CD4-positive, alpha-beta T cell treated with Interleukin-6 for 4 hours (primary cell): ENCODE measurements at regions not wholly inside any gene's neighbourhood (a gene's known extent, or its start where the extent isn't known, plus 50 kb on each side); places are given as distances from the start of the nearest gene placed in this dataset.
"Not testable (repeated sequence)": the region's sequence is repeated elsewhere in the genome, so short reads cannot be mapped to it uniquely, and the experiment has no call there.

Experiments
- DNase-seq: peaks from one replicate; pipeline ENCODE4 v3.0.0-alpha.2; 2020; ENCODE audit warnings: mixed read lengths

DNA sequence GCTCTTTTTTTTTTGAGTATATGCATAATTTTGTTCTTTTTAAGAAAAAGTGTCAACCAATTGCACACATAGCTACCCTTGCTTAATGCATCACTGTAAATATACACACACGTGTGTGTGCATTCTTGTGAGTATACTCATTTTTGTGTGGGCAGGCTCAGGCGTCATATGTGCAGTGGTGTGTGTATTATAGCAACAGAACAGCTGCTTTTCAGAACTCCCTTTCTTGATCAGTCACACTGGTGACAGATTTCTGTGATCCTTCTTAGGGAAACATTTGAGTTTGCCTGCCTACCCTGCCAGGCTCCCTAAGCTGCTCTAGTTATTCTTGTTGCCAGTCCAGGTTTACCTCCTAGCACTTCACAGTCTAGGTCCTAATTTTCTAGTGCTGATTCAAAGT is 287.0 kb upstream of the SEMA6A start:
- no peak for DNase-seq

- no peak for DNase-seq
Measured at GRCh38 chr5:116861097-116861496, 286.5 kb upstream of the SEMA6A start.

- DNase-seq, result no peak
Measured at GRCh38 chr5:116859666-116860320, 285.2 kb upstream of the SEMA6A start.

- DNase-seq, result no peak
Measured at GRCh38 chr5:116858705-116859333, 284.2 kb upstream of the SEMA6A start.

DNA sequence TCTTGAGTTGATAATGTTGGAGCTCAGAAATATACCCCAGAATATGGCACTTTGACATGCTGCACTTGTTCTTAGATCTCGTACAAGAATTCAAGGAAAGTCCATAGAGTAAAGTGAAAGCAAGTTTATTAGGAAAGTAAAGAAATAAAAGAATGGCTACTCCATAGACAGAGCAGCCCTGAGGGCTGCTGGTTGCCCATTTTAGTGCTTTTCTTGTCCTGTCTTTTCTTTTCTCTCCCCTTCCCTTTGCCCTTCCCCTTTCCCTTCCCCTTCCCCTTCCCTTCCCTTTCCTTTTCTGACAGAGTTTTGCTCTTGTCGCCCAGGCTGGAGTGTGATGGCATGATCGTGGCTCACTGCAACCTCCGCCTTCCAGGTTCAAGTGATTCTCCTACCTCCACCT is 283.4 kb upstream of the SEMA6A start:
- DNase-seq, result not testable (repeated sequence)

DNA sequence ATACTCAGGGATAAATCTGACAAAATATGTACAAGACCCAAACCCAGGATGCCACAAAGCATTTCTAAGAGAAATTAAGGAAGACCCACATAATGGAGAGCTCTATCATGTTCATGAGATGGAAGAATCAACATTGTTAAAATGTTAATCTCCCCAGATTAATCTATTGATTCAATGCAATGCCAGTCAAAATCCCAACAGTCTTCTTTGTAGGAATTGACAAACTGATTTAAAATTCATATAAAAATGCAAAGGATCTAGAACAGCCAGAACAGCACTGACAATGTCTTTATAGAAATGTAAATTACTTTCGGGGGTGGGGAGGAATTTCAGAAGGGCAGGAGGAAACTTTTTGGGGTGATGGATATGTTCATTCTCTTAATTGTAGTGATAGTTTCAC is 281.6 kb upstream of the SEMA6A start:
- DNase-seq, result no peak

- DNase-seq, result no peak
Measured at GRCh38 chr5:116853992-116854391, 279.4 kb upstream of the SEMA6A start.

DNA sequence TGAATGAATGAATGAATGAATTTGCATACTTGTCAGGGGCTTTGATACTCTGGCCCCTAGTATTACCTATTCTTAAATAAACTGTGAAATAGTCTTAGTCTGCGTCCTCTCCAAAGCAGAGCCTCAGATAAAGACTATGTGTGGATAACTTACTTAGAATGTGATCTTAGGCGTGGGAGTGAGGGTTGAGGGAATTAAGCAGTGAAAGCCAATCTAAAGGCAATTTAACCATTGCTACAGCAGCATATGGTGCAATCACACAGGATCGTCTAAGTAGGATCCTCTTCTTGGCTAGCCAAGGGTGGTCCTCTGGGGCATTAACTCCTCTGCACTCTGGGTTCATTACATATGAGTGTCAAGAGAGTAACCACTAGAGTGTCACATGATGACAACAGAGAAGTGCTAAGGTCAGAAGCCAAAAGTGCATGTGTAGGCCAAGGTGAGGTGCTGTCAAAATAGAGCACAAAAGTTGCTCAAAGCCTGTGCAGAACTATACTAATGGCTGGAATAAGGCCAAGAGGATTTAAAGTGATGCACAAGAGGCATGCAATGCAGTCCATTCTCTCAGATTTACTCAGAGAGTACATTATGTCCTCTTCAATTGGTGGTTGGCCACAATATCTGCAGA is 274.4 kb upstream of the SEMA6A start:
- DNase-seq, result no peak

DNA sequence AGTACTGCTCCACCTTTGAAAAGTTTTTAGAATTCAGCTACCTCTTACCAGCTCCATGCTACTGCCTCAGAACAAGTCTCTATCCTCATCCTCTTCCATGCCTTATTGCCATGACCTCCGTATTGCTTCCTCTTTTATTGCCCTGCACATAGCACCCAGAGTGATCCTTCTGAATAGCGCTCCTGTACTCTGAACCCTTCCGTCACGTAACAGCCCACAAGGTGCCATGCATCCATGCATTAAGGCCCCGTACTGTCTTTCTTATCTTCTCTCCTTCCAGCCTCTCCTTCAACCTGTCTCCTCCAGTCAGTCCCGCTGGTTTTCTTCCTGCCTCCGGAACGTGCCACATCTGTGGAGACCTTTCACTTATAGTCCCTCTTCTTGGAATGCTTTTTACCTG is 273.3 kb upstream of the SEMA6A start:
- no peak for DNase-seq

DNA sequence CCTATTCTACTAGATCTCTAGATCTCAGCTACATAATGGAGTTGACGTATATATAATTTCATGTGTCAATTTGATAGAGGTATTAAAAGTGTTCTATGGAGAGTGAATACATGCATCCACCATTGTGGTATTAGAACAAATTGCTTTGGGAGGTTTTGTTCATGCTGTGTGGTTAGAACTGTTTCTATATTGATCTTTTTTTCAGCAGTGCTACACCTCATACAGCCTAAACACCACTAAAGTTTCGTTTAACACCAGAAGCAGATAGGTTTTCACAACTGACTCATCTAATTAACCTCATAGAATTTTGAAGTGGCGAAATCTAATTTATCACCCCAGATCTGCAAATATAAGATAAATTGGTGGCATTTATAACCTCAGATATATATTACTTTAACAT is 269.4 kb upstream of the SEMA6A start:
- DNase-seq, result no peak

- DNase-seq, result no peak
Measured at GRCh38 chr5:116842514-116842961, 267.9 kb upstream of the SEMA6A start.

- no peak for DNase-seq
Measured at GRCh38 chr5:116841734-116842133, 267.1 kb upstream of the SEMA6A start.

DNA sequence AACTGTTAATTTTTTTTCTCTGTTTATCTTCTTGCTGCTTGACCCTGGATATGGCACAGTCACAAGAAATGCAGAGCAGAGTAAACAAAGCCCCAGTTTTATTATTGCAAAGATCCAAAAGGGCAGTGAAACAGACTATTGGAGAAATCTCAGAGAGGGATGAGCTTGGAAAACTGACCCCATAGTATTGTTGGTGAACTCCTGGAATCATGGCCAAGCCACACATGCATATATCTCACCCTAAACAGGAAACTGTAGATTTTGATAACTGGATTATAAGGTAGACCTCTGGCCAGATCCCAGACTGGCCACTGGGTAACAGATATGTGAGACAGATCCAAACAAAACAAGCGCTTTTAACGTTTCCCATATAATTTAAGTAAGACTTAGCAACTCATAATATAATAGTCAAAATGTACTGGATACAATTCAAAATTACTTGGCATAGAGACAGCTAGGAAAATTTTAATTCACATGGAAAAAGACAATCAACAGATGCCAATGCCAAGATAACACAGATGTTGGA is 263.5 kb upstream of the SEMA6A start:
- no peak for DNase-seq

GRCh38 chr5:116834796-116835515 is 260.3 kb upstream of the SEMA6A start:
- no peak for DNase-seq

- no peak for DNase-seq
Measured at GRCh38 chr5:116830079-116830478, 255.5 kb upstream of the SEMA6A start.

- DNase-seq, result no peak
Measured at GRCh38 chr5:116827078-116827477, 252.5 kb upstream of the SEMA6A start.

DNA sequence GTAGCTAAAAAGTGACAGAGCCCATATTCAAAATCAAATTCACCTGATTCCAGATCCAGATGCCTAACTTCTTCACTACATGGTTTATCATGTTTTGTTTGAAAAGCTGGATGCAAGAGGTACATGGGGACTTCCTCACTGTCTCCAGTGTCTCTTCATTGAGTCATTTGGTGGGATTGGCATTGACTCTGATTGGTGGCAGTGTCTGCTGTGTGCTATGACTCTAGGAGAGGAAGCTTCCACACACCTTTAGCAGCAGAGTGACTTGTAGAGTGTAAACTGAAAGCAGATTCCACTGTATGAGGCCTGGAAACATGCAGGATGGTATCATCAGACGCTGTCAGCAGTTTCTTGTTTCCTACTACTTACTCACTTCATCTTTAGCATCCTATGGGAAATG is 250.9 kb upstream of the SEMA6A start:
- no peak for DNase-seq

DNA sequence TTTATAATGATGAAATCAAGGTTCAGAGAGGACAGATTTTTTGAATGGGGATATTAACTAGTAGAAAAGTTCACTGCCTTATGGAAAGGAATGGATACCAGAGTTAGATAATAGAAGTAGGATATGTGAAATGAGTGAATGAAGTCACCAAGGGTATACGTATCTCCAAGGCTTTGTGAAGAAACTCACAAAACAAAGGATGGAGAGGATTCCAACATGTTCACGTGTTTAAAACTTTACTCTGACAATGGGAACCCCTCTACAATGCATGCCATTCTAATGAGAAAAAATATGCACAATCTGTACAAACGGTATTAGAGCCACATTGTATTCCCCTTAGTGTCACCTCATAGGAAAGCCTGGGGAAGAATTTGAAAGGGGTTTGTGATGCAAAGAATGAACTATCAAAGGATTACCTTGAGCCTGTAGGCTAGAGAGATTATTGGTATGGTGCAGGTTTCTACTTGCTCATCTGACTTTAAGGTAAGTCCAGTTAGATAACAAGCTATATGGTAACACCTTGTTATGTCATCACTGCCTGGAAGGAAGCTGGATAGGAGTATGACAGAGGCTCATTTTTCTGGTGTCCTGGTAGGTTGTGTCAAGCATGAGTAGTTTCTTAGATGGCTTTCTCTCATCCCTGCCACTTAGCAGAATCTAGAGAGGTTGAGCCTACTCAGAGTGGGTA is 250.3 kb upstream of the SEMA6A start:
- DNase-seq, result no peak

DNA sequence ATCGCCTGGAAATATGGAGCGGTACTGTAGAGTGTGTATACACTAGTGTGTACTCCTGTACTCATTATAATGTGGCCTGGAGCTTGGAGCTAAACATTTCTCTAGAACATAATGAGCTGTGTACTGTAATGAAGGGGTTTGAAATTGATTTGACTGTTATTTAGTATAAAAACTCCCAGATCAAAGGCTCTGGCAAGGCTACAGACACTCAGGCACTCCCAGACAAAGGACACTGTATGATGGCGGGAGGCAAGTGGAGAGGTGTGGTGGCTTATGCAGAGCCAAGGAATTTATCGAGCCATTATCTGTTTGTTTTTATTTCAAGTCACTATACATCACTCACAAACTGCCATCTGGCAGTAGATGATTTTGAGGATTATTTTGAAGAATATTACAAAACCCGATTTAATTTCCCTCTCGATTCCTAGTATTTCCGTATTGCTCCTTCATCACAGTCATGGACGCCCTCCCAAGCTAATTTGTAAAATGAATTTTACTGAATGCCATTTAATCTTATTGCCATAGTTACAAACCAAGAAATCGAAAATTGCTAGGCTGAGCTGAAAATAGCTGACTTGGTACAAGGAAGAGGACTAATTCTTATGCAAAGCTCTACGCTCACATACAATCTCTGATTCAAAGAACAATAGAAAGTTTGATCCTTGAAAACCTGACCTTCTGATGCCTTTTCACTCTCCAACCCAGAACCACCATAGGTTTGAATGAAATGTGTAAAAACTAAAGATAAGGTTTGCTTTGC is 240.2 kb upstream of the SEMA6A start:
- no peak for DNase-seq

GRCh38 chr5:116813906-116814305 is 239.3 kb upstream of the SEMA6A start:
- no peak for DNase-seq

DNA sequence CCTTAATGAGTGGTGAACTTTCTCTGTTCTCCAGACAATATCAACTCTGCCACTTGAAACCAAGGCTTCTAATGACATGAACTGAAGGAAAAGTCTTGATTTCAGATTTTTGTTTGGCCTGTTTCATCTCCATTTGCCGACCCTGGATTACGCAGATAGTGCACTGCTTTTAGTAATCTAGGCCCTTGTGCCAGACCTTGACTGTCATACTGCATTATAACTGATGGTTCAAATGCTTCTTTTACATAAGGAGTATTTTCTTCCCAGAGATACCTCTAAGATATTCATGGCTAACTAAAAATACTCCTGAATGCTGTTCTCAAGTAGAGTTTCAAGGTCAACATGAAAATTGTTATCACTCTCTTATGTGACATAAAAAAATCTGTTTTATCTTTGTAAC is 238.7 kb upstream of the SEMA6A start:
- DNase-seq, result no peak

- DNase-seq, result no peak
Measured at GRCh38 chr5:116810951-116811350, 236.3 kb upstream of the SEMA6A start.
